T-helper 22 cell (primary cell): ENCODE measurements at regions not wholly inside any gene's neighbourhood (a gene's known extent, or its start where the extent isn't known, plus 50 kb on each side); places are given as distances from the start of the nearest gene placed in this dataset.
"Not testable (repeated sequence)": the region's sequence is repeated elsewhere in the genome, so short reads cannot be mapped to it uniquely, and the experiment has no call there.

Experiments
- DNase-seq: peaks from one replicate; pipeline ENCODE4 v3.0.0-alpha.2; 2020; ENCODE audit warnings: low read depth

GRCh38 chr2:195458936-195459335 is 198.1 kb upstream of the SLC39A10 start:
- no peak for DNase-seq

GRCh38 chr2:195457873-195458272 is 199.2 kb upstream of the SLC39A10 start:
- DNase-seq = no peak

GRCh38 chr2:195456771-195457170 is 200.3 kb upstream of the SLC39A10 start:
- no peak for DNase-seq

- no peak for DNase-seq
Observed at GRCh38 chr2:195451160-195451559, 205.9 kb upstream of the SLC39A10 start.

GRCh38 chr2:195450552-195451113 is 206.4 kb upstream of the SLC39A10 start:
- DNase-seq = no peak

GRCh38 chr2:195447323-195447975 is 209.6 kb upstream of the SLC39A10 start:
- no peak for DNase-seq

- no peak for DNase-seq
Observed at GRCh38 chr2:195445639-195446038, 211.4 kb upstream of the SLC39A10 start.

GRCh38 chr2:195443926-195444325 is 213.1 kb upstream of the SLC39A10 start:
- DNase-seq = no peak

- DNase-seq = no peak
Observed at GRCh38 chr2:195442458-195443175, 214.4 kb upstream of the SLC39A10 start.

GRCh38 chr2:195438692-195439091 is 218.3 kb upstream of the SLC39A10 start:
- DNase-seq = no peak

- no peak for DNase-seq
Observed at GRCh38 chr2:195437521-195437920, 219.5 kb upstream of the SLC39A10 start.

GRCh38 chr2:195434346-195434745 is 222.7 kb upstream of the SLC39A10 start:
- DNase-seq = no peak

- not testable (repeated sequence) for DNase-seq
Observed at GRCh38 chr2:195433729-195434128, 223.3 kb upstream of the SLC39A10 start.

- DNase-seq = no peak
Observed at GRCh38 chr2:195428673-195429072, 228.4 kb upstream of the SLC39A10 start.

GRCh38 chr2:195425328-195425727 is 231.7 kb upstream of the SLC39A10 start:
- no peak for DNase-seq

GRCh38 chr2:195419033-195419432 is 238.0 kb upstream of the SLC39A10 start:
- DNase-seq = no peak

GRCh38 chr2:195414537-195415100 is 242.4 kb upstream of the SLC39A10 start:
- no peak for DNase-seq

- DNase-seq = no peak
Observed at GRCh38 chr2:195413944-195414343, 243.1 kb upstream of the SLC39A10 start.

- no peak for DNase-seq
Observed at GRCh38 chr2:195413422-195413821, 243.6 kb upstream of the SLC39A10 start.

GRCh38 chr2:195411219-195411687 is 245.8 kb upstream of the SLC39A10 start:
- DNase-seq = no peak

GRCh38 chr2:195410074-195410671 is 246.9 kb upstream of the SLC39A10 start:
- DNase-seq = no peak

GRCh38 chr2:195408811-195409210 is 248.2 kb upstream of the SLC39A10 start:
- DNase-seq = no peak

- no peak for DNase-seq
Observed at GRCh38 chr2:195408196-195408595, 248.8 kb upstream of the SLC39A10 start.
